ENCODE measurements at regions not wholly inside any gene's neighbourhood (a gene's known extent, or its start where the extent isn't known, plus 50 kb on each side); places are given as distances from the start of the nearest gene placed in this dataset.
"Not testable (repeated sequence)": the region's sequence is repeated elsewhere in the genome, so short reads cannot be mapped to it uniquely, and the experiment has no call there.

DNA sequence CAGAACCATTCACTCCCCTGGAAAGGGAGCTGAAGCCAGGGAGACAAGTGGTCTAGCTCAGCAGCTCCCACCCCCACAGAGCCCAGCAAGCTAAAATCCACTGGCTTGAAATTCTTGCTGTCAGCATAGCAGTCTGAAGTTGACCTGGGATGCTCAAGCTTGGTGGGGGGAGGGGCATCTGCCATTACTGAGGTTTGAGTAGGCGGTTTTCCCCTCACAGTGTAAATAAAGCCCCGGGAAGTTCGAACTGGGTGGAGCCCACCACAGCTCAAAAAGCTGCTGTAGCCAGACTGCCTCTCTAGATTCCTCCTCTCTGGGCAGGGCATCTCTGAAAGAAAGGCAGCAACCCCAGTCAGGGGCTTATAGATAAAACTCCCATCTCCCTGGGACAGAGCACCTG, 171.3 kb upstream of the E2F8 start:
- H3K36me3 Mint-ChIP-seq; H3K27ac ChIP-seq (ENCODE audit: low read depth, low read length); H3K9me3 Mint-ChIP-seq; H3K4me3 Mint-ChIP-seq; CTCF ChIA-PET (ENCODE audit: partially characterized antibody); H3K4me3 ChIP-seq (ENCODE audit: low read length in 2 of 2); H3K4me1 Mint-ChIP-seq; H3K9me3 ChIP-seq (ENCODE audit: control insufficient read depth in 1 of 2, low read length in 2 of 2); H3K27ac Mint-ChIP-seq; H3K27me3 ChIP-seq (ENCODE audit: insufficient read depth, low read length); DNase-seq; H3K4me1 ChIP-seq (ENCODE audit: insufficient read depth, low read length); intact Hi-C loops (cut with micrococcal nuclease); H3K27me3 Mint-ChIP-seq; H3K36me3 ChIP-seq (ENCODE audit: insufficient read depth, low read length); POLR2A ChIA-PET (ENCODE audit: partially characterized antibody): not testable (repeated sequence)

DNA sequence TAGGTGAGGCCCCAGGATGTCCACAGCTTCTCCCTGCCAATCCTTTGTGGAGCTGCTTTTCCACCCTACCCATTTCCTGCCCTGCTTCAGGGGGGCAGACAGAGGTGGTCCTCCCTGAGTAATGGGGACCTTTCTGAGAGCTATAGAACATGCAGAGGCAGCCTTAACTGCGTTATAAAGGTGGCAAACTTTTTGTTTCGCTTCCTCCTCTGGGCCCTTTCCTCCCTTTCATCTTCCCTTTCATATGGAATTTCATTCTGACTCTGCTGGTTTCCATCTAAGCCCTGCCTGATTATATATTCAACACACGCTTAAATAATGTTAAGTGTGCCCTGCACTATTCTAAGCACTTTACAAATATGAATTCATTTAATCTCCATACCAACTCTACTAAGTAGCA, 169.3 kb upstream of the E2F8 start:
- ChIA-PET CTCF (ENCODE audit: partially characterized antibody) (no interaction called here), POLR2A (ENCODE audit: partially characterized antibody) (no interaction called here)
- Mint-ChIP-seq H3K27ac (no peak overlapping the region), H3K4me3 (no peak overlapping the region), H3K4me1 (no peaks in the 10 kb centered on the region), H3K27me3 (peaks cover 4 to 6% of the 10 kb centered on the region in 2 donors), H3K9me3 (peaks cover 0 to 4% (median 0%) of the 10 kb centered on the region in 8 donors), H3K36me3 (no peaks in the 10 kb centered on the region)
- intact Hi-C loops (cut with micrococcal nuclease) = no loop called here
- Histone ChIP-seq H3K27me3 (ENCODE audit: insufficient read depth, low read length) (no peaks in the 10 kb centered on the region), H3K9me3 (ENCODE audit: control insufficient read depth in 1 of 2, low read length in 2 of 2) (no peaks in the 10 kb centered on the region), H3K36me3 (ENCODE audit: insufficient read depth, low read length) (no peaks in the 10 kb centered on the region), H3K4me3 (ENCODE audit: low read length in 2 of 2) (no peak overlapping the region), H3K27ac (ENCODE audit: low read depth, low read length) (no peak overlapping the region), H3K4me1 (ENCODE audit: insufficient read depth, low read length) (no peaks in the 10 kb centered on the region)
- DNase-seq = no peak

DNA sequence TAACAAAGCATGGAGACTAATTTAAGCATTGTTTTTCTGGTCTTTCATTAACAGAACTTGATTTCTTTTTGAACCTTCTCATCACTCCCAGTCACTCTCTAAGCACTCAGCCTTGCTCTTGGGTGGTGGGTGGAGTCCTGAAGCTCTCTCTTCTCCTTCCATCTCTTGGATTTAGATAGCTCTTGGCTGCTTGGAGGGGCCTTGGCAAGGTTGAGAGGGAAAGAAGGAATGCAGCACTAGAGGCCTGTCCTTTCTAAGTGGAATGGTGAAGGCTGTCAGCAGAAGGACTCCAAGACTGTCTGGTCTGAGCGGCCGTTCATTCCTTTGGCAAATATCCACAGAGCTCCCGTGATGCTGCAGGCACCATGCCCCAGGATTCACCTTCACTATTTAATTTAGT, 168.6 kb upstream of the E2F8 start:
- ChIA-PET CTCF (ENCODE audit: partially characterized antibody) (no interaction called here), POLR2A (ENCODE audit: partially characterized antibody) (no interaction called here)
- Mint-ChIP-seq H3K4me3 (no peak overlapping the region), H3K27ac (no peak overlapping the region), H3K27me3 (peaks cover 4 to 6% of the 10 kb centered on the region in 2 donors), H3K9me3 (peaks cover 0 to 4% (median 0%) of the 10 kb centered on the region in 8 donors), H3K36me3 (no peaks in the 10 kb centered on the region), H3K4me1 (no peaks in the 10 kb centered on the region)
- no peaks in the 10 kb centered on the region for H3K27me3 ChIP-seq (ENCODE audit: insufficient read depth, low read length)
- no peaks in the 10 kb centered on the region for H3K9me3 ChIP-seq (ENCODE audit: control insufficient read depth in 1 of 2, low read length in 2 of 2)
- intact Hi-C loops (cut with micrococcal nuclease) = no loop called here
- H3K36me3 ChIP-seq (ENCODE audit: insufficient read depth, low read length) = no peaks in the 10 kb centered on the region
- no peak overlapping the region for H3K4me3 ChIP-seq (ENCODE audit: low read length in 2 of 2)
- no peak overlapping the region for H3K27ac ChIP-seq (ENCODE audit: low read depth, low read length)
- no peaks in the 10 kb centered on the region for H3K4me1 ChIP-seq (ENCODE audit: insufficient read depth, low read length)
- DNase-seq = no peak

DNA sequence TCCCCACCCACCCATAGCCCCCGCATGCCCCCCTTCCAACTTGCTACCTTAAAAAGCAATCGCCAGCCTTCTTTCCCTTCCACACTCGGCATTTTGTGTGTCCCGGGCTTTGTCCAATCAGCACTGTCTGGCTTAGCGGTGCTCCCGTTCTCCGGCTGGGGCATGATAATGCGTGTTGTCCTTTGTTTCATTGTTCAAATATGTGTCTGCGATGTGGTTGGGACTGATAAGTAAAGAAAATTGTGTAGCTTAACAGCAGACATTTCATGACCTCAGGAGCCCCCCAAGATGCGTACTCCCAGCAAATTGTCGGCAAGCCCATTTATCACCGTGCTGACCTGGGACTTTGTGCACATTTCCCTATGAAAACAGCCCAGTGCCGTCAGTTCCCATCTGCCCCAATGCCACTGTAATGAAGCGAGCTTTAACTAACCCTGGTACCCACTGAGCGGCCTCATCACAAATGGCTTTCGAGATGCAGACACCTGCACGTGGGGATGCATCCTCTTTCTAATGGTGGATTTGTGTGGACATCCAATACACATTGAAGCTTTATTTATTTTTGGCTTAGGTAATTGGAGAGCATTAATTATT, 167.0 kb upstream of the E2F8 start:
- peaks cover 0 to 2% (median 0%) of the 10 kb centered on the region in 8 donors for H3K9me3 Mint-ChIP-seq
- Histone ChIP-seq H3K36me3 (ENCODE audit: insufficient read depth, low read length) (no peaks in the 10 kb centered on the region), H3K4me3 (ENCODE audit: low read length in 2 of 2) (no peak overlapping the region), H3K9me3 (ENCODE audit: control insufficient read depth in 1 of 2, low read length in 2 of 2) (no peaks in the 10 kb centered on the region), H3K27ac (ENCODE audit: low read depth, low read length) (no peak overlapping the region), H3K27me3 (ENCODE audit: insufficient read depth, low read length) (no peaks in the 10 kb centered on the region), H3K4me1 (ENCODE audit: insufficient read depth, low read length) (no peaks in the 10 kb centered on the region)
- H3K27me3 Mint-ChIP-seq = peaks cover 4 to 11% of the 10 kb centered on the region in 2 donors
- H3K4me3 Mint-ChIP-seq = no peak overlapping the region
- DNase-seq = no peak
- intact Hi-C loops (cut with micrococcal nuclease) = no loop called here
- no peak overlapping the region for H3K27ac Mint-ChIP-seq
- CTCF ChIA-PET (ENCODE audit: partially characterized antibody) = no interaction called here
- H3K4me1 Mint-ChIP-seq = no peaks in the 10 kb centered on the region
- H3K36me3 Mint-ChIP-seq = no peaks in the 10 kb centered on the region
- POLR2A ChIA-PET (ENCODE audit: partially characterized antibody) = no interaction called here

DNA sequence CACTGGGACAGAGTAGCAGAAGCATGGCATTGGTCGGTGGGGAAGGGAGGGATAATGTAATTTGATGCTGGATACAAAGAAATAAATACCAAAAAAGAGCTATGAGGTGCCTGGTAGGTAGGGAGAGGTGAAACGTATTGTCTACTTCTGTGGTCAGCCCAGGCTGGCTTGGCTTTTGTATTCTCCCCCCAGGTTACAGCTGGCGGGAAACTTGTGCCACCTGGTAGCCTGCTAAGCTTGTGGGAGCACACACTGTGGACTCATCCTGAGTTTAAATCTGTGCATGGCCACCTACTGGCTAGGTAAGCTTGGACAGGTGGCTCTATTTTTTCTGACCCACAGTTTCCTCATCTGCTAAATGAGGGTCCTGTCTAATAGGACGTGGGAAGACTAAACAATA, 165.2 kb upstream of the E2F8 start:
- H3K27me3 ChIP-seq (ENCODE audit: insufficient read depth, low read length) = no peaks in the 10 kb centered on the region
- H3K4me1 ChIP-seq (ENCODE audit: insufficient read depth, low read length) = no peaks in the 10 kb centered on the region
- no peak overlapping the region for H3K27ac Mint-ChIP-seq
- no peak overlapping the region for H3K27ac ChIP-seq (ENCODE audit: low read depth, low read length)
- no peaks in the 10 kb centered on the region for H3K36me3 ChIP-seq (ENCODE audit: insufficient read depth, low read length)
- no peak for DNase-seq
- H3K4me3 ChIP-seq (ENCODE audit: low read length in 2 of 2) = no peak overlapping the region
- CTCF ChIA-PET (ENCODE audit: partially characterized antibody) = no interaction called here
- no peak overlapping the region for H3K4me3 Mint-ChIP-seq
- peaks cover 0 to 2% (median 0%) of the 10 kb centered on the region in 8 donors for H3K9me3 Mint-ChIP-seq
- intact Hi-C loops (cut with micrococcal nuclease) = no loop called here
- H3K27me3 Mint-ChIP-seq = peaks cover 4 to 9% of the 10 kb centered on the region in 2 donors
- no peaks in the 10 kb centered on the region for H3K9me3 ChIP-seq (ENCODE audit: control insufficient read depth in 1 of 2, low read length in 2 of 2)
- POLR2A ChIA-PET (ENCODE audit: partially characterized antibody) = no interaction called here
- no peaks in the 10 kb centered on the region for H3K36me3 Mint-ChIP-seq
- H3K4me1 Mint-ChIP-seq = no peaks in the 10 kb centered on the region

DNA sequence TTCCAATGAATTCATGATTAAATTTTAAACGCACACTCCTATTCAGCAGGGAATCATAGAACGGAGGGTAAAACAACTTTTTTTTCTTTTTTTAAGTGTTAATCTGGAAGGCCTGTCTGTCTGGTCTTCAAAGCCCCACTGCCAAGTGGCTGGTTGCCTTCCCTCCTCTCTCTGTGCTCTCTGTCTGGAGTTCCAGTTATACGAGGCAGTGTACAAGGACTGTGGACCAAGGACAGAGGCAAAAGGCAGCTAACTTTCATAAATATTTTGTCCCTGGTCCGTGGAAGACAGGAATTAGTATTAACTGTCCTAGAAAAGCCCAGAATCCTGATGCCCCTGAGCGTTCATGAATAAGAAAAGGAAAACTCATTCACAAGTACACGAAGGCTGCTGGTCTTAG, 164.0 kb upstream of the E2F8 start:
- ChIA-PET POLR2A (ENCODE audit: partially characterized antibody) (no interaction called here), CTCF (ENCODE audit: partially characterized antibody) (no interaction called here)
- Mint-ChIP-seq H3K4me3 (no peak overlapping the region), H3K27ac (no peak overlapping the region), H3K27me3 (peaks cover 4 to 7% of the 10 kb centered on the region in 2 donors), H3K36me3 (no peaks in the 10 kb centered on the region), H3K4me1 (no peaks in the 10 kb centered on the region), H3K9me3 (no peaks in the 10 kb centered on the region)
- H3K36me3 ChIP-seq (ENCODE audit: insufficient read depth, low read length) = no peaks in the 10 kb centered on the region
- H3K4me1 ChIP-seq (ENCODE audit: insufficient read depth, low read length) = no peaks in the 10 kb centered on the region
- intact Hi-C loops (cut with micrococcal nuclease) = no loop called here
- DNase-seq = no peak
- H3K27me3 ChIP-seq (ENCODE audit: insufficient read depth, low read length) = no peaks in the 10 kb centered on the region
- no peak overlapping the region for H3K4me3 ChIP-seq (ENCODE audit: low read length in 2 of 2)
- H3K27ac ChIP-seq (ENCODE audit: low read depth, low read length) = no peak overlapping the region
- H3K9me3 ChIP-seq (ENCODE audit: control insufficient read depth in 1 of 2, low read length in 2 of 2) = no peaks in the 10 kb centered on the region

DNA sequence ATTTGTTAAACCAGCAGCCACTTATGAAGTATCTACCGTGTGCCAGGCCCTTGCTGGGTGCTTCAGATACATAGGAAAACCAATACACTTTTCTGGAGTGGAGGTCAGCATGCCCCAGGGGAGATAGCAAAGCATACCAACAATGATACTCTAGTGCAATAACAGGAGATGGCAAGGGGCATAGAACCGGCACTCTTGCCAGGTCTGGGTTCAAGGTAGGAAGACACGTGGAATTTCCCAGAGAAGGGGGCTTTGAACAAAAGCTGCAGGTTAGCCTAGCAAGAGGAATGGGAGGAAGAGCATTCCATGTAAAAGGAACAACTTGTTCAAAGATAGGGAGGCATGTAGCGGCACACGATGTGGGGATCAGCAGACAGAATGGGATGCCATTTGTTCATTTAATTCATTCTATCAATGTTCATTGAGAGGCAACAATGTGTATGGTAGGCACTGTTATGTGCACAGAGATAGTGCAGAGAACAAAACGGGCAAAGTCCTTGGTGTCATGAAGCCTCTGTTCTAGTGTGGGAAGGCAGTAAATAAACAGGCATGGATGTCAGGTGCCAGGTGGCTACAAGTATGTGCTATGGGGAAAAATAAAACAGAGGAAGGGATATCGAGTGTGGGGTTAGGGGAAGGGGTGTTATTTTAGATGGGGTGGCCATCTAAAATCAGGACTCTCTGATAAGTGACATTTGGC, 162.6 kb upstream of the E2F8 start:
- H3K9me3 Mint-ChIP-seq = no peaks in the 10 kb centered on the region

More for the DNA sequence above, 162.6 kb upstream of the E2F8 start:
- Mint-ChIP-seq H3K27ac (no peak overlapping the region), H3K4me1 (no peaks in the 10 kb centered on the region), H3K27me3 (peaks cover 4 to 7% of the 10 kb centered on the region in 2 donors), H3K4me3 (no peak overlapping the region), H3K36me3 (no peaks in the 10 kb centered on the region)
- no peak overlapping the region for H3K4me3 ChIP-seq (ENCODE audit: low read length in 2 of 2)
- ChIA-PET POLR2A (ENCODE audit: partially characterized antibody) (no interaction called here), CTCF (ENCODE audit: partially characterized antibody) (no interaction called here)
- H3K36me3 ChIP-seq (ENCODE audit: insufficient read depth, low read length) = no peaks in the 10 kb centered on the region
- H3K4me1 ChIP-seq (ENCODE audit: insufficient read depth, low read length) = no peaks in the 10 kb centered on the region
- no peaks in the 10 kb centered on the region for H3K27me3 ChIP-seq (ENCODE audit: insufficient read depth, low read length)
- intact Hi-C loops (cut with micrococcal nuclease) = no loop called here
- DNase-seq = no peak
- no peaks in the 10 kb centered on the region for H3K9me3 ChIP-seq (ENCODE audit: control insufficient read depth in 1 of 2, low read length in 2 of 2)
- no peak overlapping the region for H3K27ac ChIP-seq (ENCODE audit: low read depth, low read length)
